DND-41 (cell line): ENCODE measurements at regions not wholly inside any gene's neighbourhood (a gene's known extent, or its start where the extent isn't known, plus 50 kb on each side); places are given as distances from the start of the nearest gene placed in this dataset.

Source experiments
- ATAC-seq: fragments of 200-7000 bp; cut with Tn5 transposase; 3 replicates; pipeline ENCODE4 v1.9.1; 2021; ENCODE audit warnings: low read depth; ENCODE audit not compliant: insufficient read depth
- DNase-seq: peaks from one replicate; pipeline ENCODE4 v3.0.0-alpha.2; 2020
- H2AFZ ChIP-seq: 2 replicates; pipeline ENCODE4 v1.6.0; 2012; ENCODE audit warnings: low read depth, low read length
- H3K27ac ChIP-seq: 2 replicates; pipeline ENCODE4 v1.5.1; 2012; ENCODE audit warnings: low read length, inconsistent platforms
- H3K27me3 ChIP-seq: fragments of 200-600 bp; sonication (generic); 2 replicates; pipeline ENCODE4 v1.6.0; 2012; ENCODE audit warnings: low read length, mild to moderate bottlenecking, inconsistent platforms; ENCODE audit not compliant: insufficient read depth, poor library complexity
- H3K36me3 ChIP-seq: 2 replicates; pipeline ENCODE4 v1.5.1; 2012; ENCODE audit warnings: low read length, inconsistent platforms; ENCODE audit not compliant: insufficient read depth
- H3K4me1 ChIP-seq: 2 replicates; pipeline ENCODE4 v1.5.1; 2012; ENCODE audit warnings: mild to moderate bottlenecking, low read length; ENCODE audit not compliant: insufficient read depth
- H3K4me2 ChIP-seq: 2 replicates; pipeline ENCODE4 v1.6.0; 2012; ENCODE audit warnings: mild to moderate bottlenecking, moderate library complexity, low read length, inconsistent platforms; ENCODE audit not compliant: insufficient read depth
- H3K4me3 ChIP-seq, 2 experiments: fragments of 200-600 bp in 1 of 2; shearing (Covaris generic) in 1 of 2; 2 replicates each; pipeline ENCODE4 v1.5.1; 2012 to 2016; ENCODE audit warnings: inconsistent platforms in 2 of 2, low read length in 2 of 2, mild to moderate bottlenecking in 2 of 2, low read depth in 1 of 2, moderate library complexity in 1 of 2
- H3K79me2 ChIP-seq: 2 replicates; pipeline ENCODE4 v1.6.0; 2012; ENCODE audit warnings: low read length, inconsistent platforms; ENCODE audit not compliant: insufficient read depth
- H3K9ac ChIP-seq: 2 replicates; pipeline ENCODE4 v1.6.0; 2012; ENCODE audit warnings: low read depth, mild to moderate bottlenecking, inconsistent platforms, low read length, moderate library complexity
- H3K9me3 ChIP-seq: 2 replicates; pipeline ENCODE4 v1.5.1; 2012; ENCODE audit warnings: low read length, moderate library complexity, mild to moderate bottlenecking, inconsistent platforms; ENCODE audit not compliant: insufficient read depth, severe bottlenecking
- H4K20me1 ChIP-seq: 2 replicates; pipeline ENCODE4 v1.6.0; 2012; ENCODE audit warnings: low read length; ENCODE audit not compliant: insufficient read depth
- CTCF ChIP-seq: IDR thresholded peaks from 2 replicates; pipeline ENCODE4 v1.5.1; 2012; ENCODE audit warnings: borderline replicate concordance, low read length, moderate library complexity, mild to moderate bottlenecking; ENCODE audit not compliant: poor library complexity, severe bottlenecking; ENCODE audit errors: extremely low read depth
- EZH2 ChIP-seq: IDR thresholded peaks from 3 replicates; pipeline ENCODE4 v1.6.1; 2012; ENCODE audit warnings: borderline replicate concordance, low read depth, mild to moderate bottlenecking, moderate library complexity, low read length, inconsistent platforms; ENCODE audit not compliant: severe bottlenecking

DNA sequence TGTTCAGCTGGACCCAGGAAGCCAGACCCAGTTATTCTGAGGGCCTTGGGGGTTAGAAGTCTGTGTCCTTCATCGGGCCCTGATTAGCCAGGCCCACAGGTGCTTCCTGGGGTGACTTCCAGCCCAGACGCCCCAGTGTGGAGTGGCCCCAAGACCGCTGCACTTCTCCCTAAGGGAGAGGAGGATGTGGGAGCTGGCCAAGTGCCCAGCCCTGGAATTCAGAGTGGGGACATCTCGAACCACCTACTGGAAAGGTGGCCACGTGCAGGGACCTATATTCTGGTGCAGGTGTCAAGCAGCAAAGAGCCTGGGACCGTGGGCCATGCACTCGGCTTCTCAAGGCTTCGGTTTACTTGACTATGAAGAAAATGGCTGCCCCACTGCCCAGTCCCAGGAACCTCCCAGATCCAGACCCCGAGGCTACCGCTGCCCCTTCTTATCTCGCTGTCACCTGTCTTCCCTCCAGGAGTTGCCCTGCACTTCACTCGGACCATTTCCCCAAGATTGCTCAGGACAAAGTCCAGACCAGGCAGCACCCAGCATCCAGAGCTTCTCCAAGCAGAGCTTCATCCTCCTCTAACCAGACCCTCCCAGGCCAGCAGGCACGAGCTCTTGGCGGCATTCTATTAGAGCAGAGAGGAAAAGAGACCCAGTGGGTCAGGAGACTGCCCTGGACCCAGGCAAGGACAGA lies 142.8 kb upstream of the ID2 start:
- no peaks in the 10 kb centered on the region for H3K79me2 ChIP-seq
- H3K9me3 ChIP-seq, result no peaks in the 10 kb centered on the region
- H3K9ac ChIP-seq, result no peak overlapping the region
- no peak for TF ChIP-seq EZH2
- TF ChIP-seq CTCF, result no peak
- H3K4me3 ChIP-seq, result no peak overlapping the region
- ATAC-seq (no peak), DNase-seq (no peak)
- no peak overlapping the region; the same call in 1 of the 2 replicates for H3K4me2 ChIP-seq
- H3K36me3 ChIP-seq, result no peaks in the 10 kb centered on the region
- no peaks in the 10 kb centered on the region for H4K20me1 ChIP-seq
- H3K27ac ChIP-seq, result peak overlapping the region; percentile 100
- H3K27me3 ChIP-seq, result no peaks in the 10 kb centered on the region
- peaks cover 86% of the 10 kb centered on the region for H3K4me1 ChIP-seq
- H2AFZ ChIP-seq, result no peak overlapping the region

GRCh38 chr2:8539743-8540551 lies 141.9 kb upstream of the ID2 start:
- Histone ChIP-seq H3K9ac (peak overlapping the region; percentile 36), H2AFZ (no peak overlapping the region; the same call in 1 of the 2 replicates)

GRCh38 chr2:8540552-8541055 lies 141.3 kb upstream of the ID2 start:
- no peak for ATAC-seq

More at GRCh38 chr2:8539743-8540551, 141.9 kb upstream of the ID2 start:
- Histone ChIP-seq H3K9me3 (no peaks in the 10 kb centered on the region), H3K27me3 (no peaks in the 10 kb centered on the region), H3K4me3 (no peak overlapping the region), H4K20me1 (no peaks in the 10 kb centered on the region), H3K79me2 (no peaks in the 10 kb centered on the region), H3K36me3 (no peaks in the 10 kb centered on the region), H3K27ac (peak overlapping the region; percentile 100), H3K4me2 (peak overlapping the region; percentile 2; the same call in 1 of the 2 replicates), H3K4me1 (peaks cover 88% of the 10 kb centered on the region)
- ATAC-seq (no peak), DNase-seq (peak; percentile 50)
- TF ChIP-seq CTCF, result peak; percentile 45
- TF ChIP-seq EZH2, result no peak

More at GRCh38 chr2:8540552-8541055, 141.3 kb upstream of the ID2 start:
- 0 out of 2 replicates have a peak overlapping the region, but pooled peaks have one; percentile 2 for H3K4me2 ChIP-seq
- TF ChIP-seq EZH2 (no peak), CTCF (no peak)
- H2AFZ ChIP-seq, result no peak overlapping the region; the same call in 1 of the 2 replicates
- H3K9me3 ChIP-seq, result no peaks in the 10 kb centered on the region
- no peaks in the 10 kb centered on the region for H3K36me3 ChIP-seq
- H3K79me2 ChIP-seq, result no peaks in the 10 kb centered on the region
- H4K20me1 ChIP-seq, result no peaks in the 10 kb centered on the region
- peak overlapping the region; percentile 36 for H3K9ac ChIP-seq
- no peak for DNase-seq
- H3K27ac ChIP-seq, result peak overlapping the region; percentile 100
- no peaks in the 10 kb centered on the region for H3K27me3 ChIP-seq
- no peak overlapping the region for H3K4me3 ChIP-seq
- peaks cover 88% of the 10 kb centered on the region for H3K4me1 ChIP-seq
